NOMO-1 treated with dmso at 0.1 percent for 144 hours (cell line): ENCODE measurements at regions not wholly inside any gene's neighbourhood (a gene's known extent, or its start where the extent isn't known, plus 50 kb on each side); places are given as distances from the start of the nearest gene placed in this dataset.

ENCODE experiments used
- DNase-seq: peaks from one replicate; lab custom pipeline; 2025; ENCODE audit not compliant: unreplicated experiment; lab: John Stamatoyannopoulos, UW

GRCh38 chr10:88107296-88108097 is 244.1 kb downstream of the PTEN start:
- no peak for DNase-seq

GRCh38 chr10:88108115-88108610 is 244.7 kb downstream of the PTEN start:
- DNase-seq: peak; percentile 97

GRCh38 chr10:88110355-88110754 is 246.9 kb downstream of the PTEN start:
- no peak for DNase-seq

GRCh38 chr10:88110822-88111221 is 247.4 kb downstream of the PTEN start:
- no peak for DNase-seq

- DNase-seq: no peak
These were observed 247.9 kb downstream of the PTEN start for GRCh38 chr10:88111294-88111693.

- peak; percentile 69 for DNase-seq
These were observed 249.8 kb downstream of the PTEN start for GRCh38 chr10:88113232-88113631.

GRCh38 chr10:88113657-88114272 is 250.3 kb downstream of the PTEN start:
- DNase-seq: no peak

- DNase-seq: no peak
These were observed 250.9 kb downstream of the PTEN start for GRCh38 chr10:88114368-88114767.

GRCh38 chr10:88115407-88115806 is 252.0 kb downstream of the PTEN start:
- DNase-seq: no peak

- DNase-seq: no peak
These were observed 252.5 kb downstream of the PTEN start for GRCh38 chr10:88115968-88116367.

- peak; percentile 28 for DNase-seq
These were observed 253.1 kb downstream of the PTEN start for GRCh38 chr10:88116481-88116880.

GRCh38 chr10:88116971-88117626 is 253.7 kb downstream of the PTEN start:
- peak; percentile 57 for DNase-seq

GRCh38 chr10:88117869-88118632 is 254.6 kb downstream of the PTEN start:
- DNase-seq: peak; percentile 52

GRCh38 chr10:88118729-88119128 is 255.3 kb downstream of the PTEN start:
- no peak for DNase-seq

- no peak for DNase-seq
These were observed 255.7 kb downstream of the PTEN start for GRCh38 chr10:88119160-88119559.

- DNase-seq: no peak
These were observed 256.6 kb downstream of the PTEN start for GRCh38 chr10:88120075-88120474.

- peak; percentile 29 for DNase-seq
These were observed 257.3 kb downstream of the PTEN start for GRCh38 chr10:88120599-88121333.

- no peak for DNase-seq
These were observed 257.9 kb downstream of the PTEN start for GRCh38 chr10:88121361-88121760.

GRCh38 chr10:88122145-88122544 is 258.7 kb downstream of the PTEN start:
- no peak for DNase-seq

GRCh38 chr10:88122576-88122975 is 259.2 kb downstream of the PTEN start:
- DNase-seq: no peak
